Neuronal stem cell (in vitro differentiated cells): ENCODE measurements at regions not wholly inside any gene's neighbourhood (a gene's known extent, or its start where the extent isn't known, plus 50 kb on each side); places are given as distances from the start of the nearest gene placed in this dataset.
A peak's percentile ranks its signal among the peaks of the same experiment; 100 is the strongest.

Source experiments
- DNase-seq: peaks from one replicate; pipeline ENCODE4 v3.0.0-alpha.2; 2013; ENCODE audit warnings: low spot score
- H2AFZ ChIP-seq: one replicate; pipeline ENCODE4 v1.6.1; 2013; ENCODE audit warnings: mild to moderate bottlenecking, low read length, inconsistent platforms
- H2AK5ac ChIP-seq: 2 replicates; pipeline ENCODE4 v1.6.1; 2013; ENCODE audit warnings: low read depth, mild to moderate bottlenecking, inconsistent platforms, low read length, moderate library complexity, mixed read lengths
- H2BK120ac ChIP-seq: 2 replicates; pipeline ENCODE4 v1.6.1; 2013; ENCODE audit warnings: low read depth, mild to moderate bottlenecking, inconsistent platforms, low read length, moderate library complexity, mixed read lengths
- H2BK12ac ChIP-seq: one replicate; pipeline ENCODE4 v1.6.1; 2013; ENCODE audit warnings: low read length, inconsistent platforms
- H2BK15ac ChIP-seq: 2 replicates; pipeline ENCODE4 v1.6.1; 2013; ENCODE audit warnings: mild to moderate bottlenecking, low read length, inconsistent platforms, mixed read lengths
- H2BK5ac ChIP-seq: one replicate; pipeline ENCODE4 v1.6.1; 2013; ENCODE audit warnings: inconsistent platforms, mild to moderate bottlenecking, low read length, moderate library complexity
- H3K14ac ChIP-seq: one replicate; pipeline ENCODE4 v1.6.1; 2013; ENCODE audit warnings: low read length, inconsistent platforms
- H3K18ac ChIP-seq: 2 replicates; pipeline ENCODE4 v1.6.1; 2013; ENCODE audit warnings: low read length, inconsistent platforms
- H3K23ac ChIP-seq: 2 replicates; pipeline ENCODE4 v1.6.1; 2013; ENCODE audit warnings: low read depth, mild to moderate bottlenecking, mixed read lengths, low read length, inconsistent platforms; ENCODE audit not compliant: poor library complexity
- H3K27ac ChIP-seq: replicated peaks from 3 replicates; pipeline ENCODE4 v1.5.1; 2013; ENCODE audit warnings: low read length, inconsistent platforms
- H3K27me3 ChIP-seq, 3 experiments: 2 replicates each; pipeline ENCODE4 v1.6.1; 2013; ENCODE audit warnings: low read length in 3 of 3, mild to moderate bottlenecking in 2 of 3, inconsistent platforms in 1 of 3, low read depth in 1 of 3, mixed read lengths in 1 of 3, moderate library complexity in 1 of 3; ENCODE audit not compliant: control insufficient read depth in 3 of 3, insufficient read depth in 3 of 3
- H3K36me3 ChIP-seq, 2 donors: replicated peaks in 1 of 2; 2 replicates each; pipeline ENCODE4 v1.6.1; 2013; ENCODE audit warnings: low read length in 2 of 2; ENCODE audit not compliant: control insufficient read depth in 2 of 2, insufficient read depth in 2 of 2
- H3K4ac ChIP-seq: 2 replicates; pipeline ENCODE4 v1.6.1; 2013; ENCODE audit warnings: inconsistent platforms, mild to moderate bottlenecking, low read length, moderate library complexity
- H3K4me1 ChIP-seq, 2 donors: 1 replicate in 1 of 2; 2 replicates in 1 of 2; pipeline ENCODE4 v1.6.1; 2013; ENCODE audit warnings: low read length in 2 of 2, low read depth in 1 of 2; ENCODE audit not compliant: control insufficient read depth in 2 of 2, insufficient read depth in 1 of 2
- H3K4me2 ChIP-seq: one replicate; pipeline ENCODE4 v1.6.1; 2013; ENCODE audit warnings: mild to moderate bottlenecking, low read length, inconsistent platforms; ENCODE audit not compliant: insufficient read depth, poor library complexity, severe bottlenecking
- H3K4me3 ChIP-seq, 2 donors: 2 replicates each; pipeline ENCODE4 v1.5.1; 2013; ENCODE audit warnings: low read length in 2 of 2, mild to moderate bottlenecking in 2 of 2, inconsistent platforms in 1 of 2, moderate library complexity in 1 of 2
- H3K79me1 ChIP-seq: one replicate; pipeline ENCODE4 v1.6.1; 2013; ENCODE audit warnings: low read depth, mild to moderate bottlenecking, inconsistent platforms, low read length, moderate library complexity
- H3K9ac ChIP-seq: one replicate; pipeline ENCODE4 v1.6.1; 2013; ENCODE audit warnings: mild to moderate bottlenecking, low read depth, low read length, inconsistent platforms; ENCODE audit not compliant: poor library complexity
- H3K9me3 ChIP-seq, 2 donors: replicated peaks in 1 of 2; 2 replicates each; pipeline versions ENCODE3 to v1.6.1; 2013; ENCODE audit warnings: low read length in 2 of 2, mild to moderate bottlenecking in 2 of 2, inconsistent platforms in 1 of 2, low read depth in 1 of 2, mixed read lengths in 1 of 2, moderate library complexity in 1 of 2; ENCODE audit not compliant: control insufficient read depth in 2 of 2, insufficient read depth in 1 of 2
- H4K8ac ChIP-seq: one replicate; pipeline ENCODE4 v1.6.1; 2013; ENCODE audit warnings: low read depth, mild to moderate bottlenecking, inconsistent platforms, low read length, moderate library complexity
- H4K91ac ChIP-seq: one replicate; pipeline ENCODE4 v1.6.1; 2013; ENCODE audit warnings: low read length, low read depth, mild to moderate bottlenecking, inconsistent platforms; ENCODE audit not compliant: poor library complexity
- WGBS, 2 donors: extraction: QIAGEN DNeasy Blood & Tissue Kit; methylation state at CpG; one replicate each; pipeline ENCODE4 v1.1.7; 2013; ENCODE audit warnings: missing lambda C conversion rate in 2 of 2, mixed read lengths in 1 of 2; ENCODE audit not compliant: insufficient read length in 2 of 2, insufficient replicate concordance in 1 of 2; ENCODE audit errors: extremely low coverage in 2 of 2; 5-methylcytosine and 5-hydroxymethylcytosine counted together

GRCh38 chr5:44538797-44539601 lies 149.8 kb upstream of the FGF10 start:
- Histone ChIP-seq H3K4ac (no peak overlapping the region), H2AFZ (no peak overlapping the region), H3K36me3 (no peaks in the 10 kb centered on the region), H3K9me3 (no peaks in the 10 kb centered on the region), H3K4me3 (no peak overlapping the region), H4K91ac (no peak overlapping the region), H2BK15ac (no peak overlapping the region), H2BK5ac (no peak overlapping the region), H3K4me2 (no peak overlapping the region), H3K4me1 (peaks cover 0 to 5% of the 10 kb centered on the region in 2 donors), H3K27ac (no peak overlapping the region), H4K8ac (no peak overlapping the region), H3K23ac (no peak overlapping the region), H2BK12ac (no peak overlapping the region), H3K79me1 (no peaks in the 10 kb centered on the region), H2AK5ac (no peak overlapping the region), H3K9ac (no peak overlapping the region), H3K14ac (no peak overlapping the region), H3K27me3 (no peaks in the 10 kb centered on the region), H3K18ac (no peak overlapping the region), H2BK120ac (no peak overlapping the region)
- no CpG with 5 or more reads among the region's 9 CpGs for WGBS, 2 donors
- no peak for DNase-seq

GRCh38 chr5:44536650-44537260 lies 147.5 kb upstream of the FGF10 start:
- Histone ChIP-seq H2BK120ac (no peak overlapping the region), H3K14ac (no peak overlapping the region), H3K23ac (no peak overlapping the region), H3K27me3 (no peaks in the 10 kb centered on the region), H3K9me3 (no peaks in the 10 kb centered on the region), H3K79me1 (no peaks in the 10 kb centered on the region), H3K9ac (no peak overlapping the region), H2BK12ac (no peak overlapping the region), H4K91ac (no peak overlapping the region), H3K4me2 (no peak overlapping the region), H2AK5ac (no peak overlapping the region), H3K4ac (no peak overlapping the region), H3K27ac (no peak overlapping the region), H3K4me3 (no peak overlapping the region), H2AFZ (no peak overlapping the region), H2BK15ac (no peak overlapping the region), H3K36me3 (no peaks in the 10 kb centered on the region), H4K8ac (no peak overlapping the region), H3K18ac (no peak overlapping the region), H2BK5ac (no peak overlapping the region), H3K4me1 (peaks cover 0 to 5% of the 10 kb centered on the region in 2 donors)
- WGBS, 2 donors: no CpG with 5 or more reads among the region's 3 CpGs
- DNase-seq: peak; percentile 12

DNA sequence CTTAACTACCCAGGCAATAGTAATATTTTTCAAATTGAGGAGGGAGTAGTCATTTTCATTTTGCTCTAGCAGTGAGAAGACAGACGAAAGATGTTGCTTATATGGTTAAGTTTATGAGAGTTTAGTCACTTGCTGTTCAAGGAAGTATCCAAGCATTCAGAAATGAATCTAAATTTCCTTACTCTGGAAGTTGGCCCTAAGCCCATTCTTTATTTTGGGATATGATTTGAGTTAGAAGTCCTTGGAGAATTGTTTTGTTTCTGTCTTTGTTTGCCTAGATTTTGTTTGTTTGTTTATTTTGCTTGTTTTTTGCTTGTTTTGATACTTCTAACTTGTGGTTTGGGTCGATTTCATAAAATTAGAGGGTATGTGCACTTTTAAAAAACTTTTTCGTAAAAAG lies 146.4 kb upstream of the FGF10 start:
- Histone ChIP-seq H3K27me3 (no peaks in the 10 kb centered on the region), H3K18ac (no peak overlapping the region), H3K9me3 (no peaks in the 10 kb centered on the region), H3K4ac (no peak overlapping the region), H4K91ac (no peak overlapping the region), H3K9ac (no peak overlapping the region), H3K79me1 (no peaks in the 10 kb centered on the region), H3K14ac (no peak overlapping the region), H3K23ac (no peak overlapping the region), H2BK120ac (no peak overlapping the region), H3K4me3 (no peak overlapping the region), H3K4me2 (no peak overlapping the region), H4K8ac (no peak overlapping the region), H3K4me1 (peaks cover 0 to 5% of the 10 kb centered on the region in 2 donors), H3K36me3 (no peaks in the 10 kb centered on the region), H2BK5ac (no peak overlapping the region), H2BK15ac (no peak overlapping the region), H3K27ac (no peak overlapping the region), H2AK5ac (no peak overlapping the region), H2AFZ (no peak overlapping the region), H2BK12ac (no peak overlapping the region)
- no peak for DNase-seq
- no CpG with 5 or more reads among the region's 3 CpGs for WGBS, 2 donors

- Histone ChIP-seq H2BK12ac (no peak overlapping the region), H3K23ac (no peak overlapping the region), H3K18ac (no peak overlapping the region), H4K8ac (no peak overlapping the region), H3K14ac (no peak overlapping the region), H3K4me3 (no peak overlapping the region), H3K9ac (no peak overlapping the region), H3K27me3 (no peaks in the 10 kb centered on the region), H4K91ac (no peak overlapping the region), H3K4me2 (no peak overlapping the region), H3K36me3 (no peaks in the 10 kb centered on the region), H2BK120ac (no peak overlapping the region), H3K9me3 (no peaks in the 10 kb centered on the region), H3K4me1 (no peaks in the 10 kb centered on the region), H3K79me1 (no peaks in the 10 kb centered on the region), H3K27ac (no peak overlapping the region), H2AFZ (no peak overlapping the region), H3K4ac (no peak overlapping the region), H2BK5ac (no peak overlapping the region), H2BK15ac (no peak overlapping the region), H2AK5ac (no peak overlapping the region)
- DNase-seq: no peak
- no CpG with 5 or more reads among the region's 1 CpG for WGBS, 2 donors
Measured at GRCh38 chr5:44532981-44533380, 143.8 kb upstream of the FGF10 start.
